ENCODE measurements at regions not wholly inside any gene's neighbourhood (a gene's known extent, or its start where the extent isn't known, plus 50 kb on each side); places are given as distances from the start of the nearest gene placed in this dataset.
A peak's percentile ranks its signal among the peaks of the same experiment; 100 is the strongest.

GRCh38 chr3:18992709-18993108 is 155.6 kb upstream of the KCNH8 start:
- Histone ChIP-seq H3K23ac (ENCODE audit: insufficient read length) (no peak overlapping the region), H3K27ac (ENCODE audit: low read depth, low read length) (no peak overlapping the region), H3K4me1 (replicated peaks in 1 of 4; ENCODE audit: control insufficient read depth in 3 of 4, insufficient read depth in 4 of 4, low read length in 3 of 4) (peaks cover 0 to 8% (median 0%) of the 10 kb centered on the region in 4 experiments; a peak in 1 of 7 replicates), H2BK12ac (ENCODE audit: low read depth, low read length) (no peak overlapping the region), H3K4ac (replicated peaks; ENCODE audit: insufficient read length, low read depth, low read length) (no peak overlapping the region), H3K27me3 (replicated peaks in 1 of 4; ENCODE audit: control insufficient read depth in 3 of 4, extremely low read depth in 1 of 4, insufficient read depth in 3 of 4, low read length in 3 of 4) (no peaks in the 10 kb centered on the region), H3K18ac (ENCODE audit: extremely low read depth, low read length) (no peak overlapping the region), H2BK20ac (ENCODE audit: low read length) (no peak overlapping the region), H3K14ac (ENCODE audit: insufficient read length) (no peak overlapping the region), H2BK15ac (ENCODE audit: low read length) (no peak overlapping the region), H3K79me1 (ENCODE audit: low read depth, low read length) (no peaks in the 10 kb centered on the region), H3K4me2 (ENCODE audit: insufficient read depth in 1 of 2, low read depth in 2 of 2, low read length in 2 of 2) (peak overlapping the region; percentile 13 to 26; a peak in 1 of 4 replicates), H2BK120ac (replicated peaks; ENCODE audit: low read depth, low read length) (no peak overlapping the region), H3K23me2 (ENCODE audit: low read depth, low read length) (no peaks in the 10 kb centered on the region), H4K8ac (ENCODE audit: extremely low read depth, insufficient read depth, low read length) (no peak overlapping the region), H3K79me2 (ENCODE audit: control insufficient read depth in 1 of 2, insufficient read depth in 2 of 2, low read length in 2 of 2) (no peaks in the 10 kb centered on the region), H3K36me3 (ENCODE audit: control insufficient read depth in 2 of 4, insufficient read depth in 4 of 4, low read length in 3 of 4) (no peaks in the 10 kb centered on the region; a peak in 1 of 8 replicates), H2AK5ac (ENCODE audit: low read depth, low read length) (no peak overlapping the region), H4K5ac (ENCODE audit: insufficient read length, low read depth, low read length) (no peak overlapping the region), H4K91ac (replicated peaks; ENCODE audit: insufficient read length, low read length) (no peak overlapping the region), H4K20me1 (replicated peaks in 1 of 2; ENCODE audit: control insufficient read depth in 1 of 2, insufficient read depth in 2 of 2, low read length in 2 of 2) (no peaks in the 10 kb centered on the region), H2BK5ac (ENCODE audit: low read depth, low read length) (peak overlapping the region; percentile 76; the same call in 1 of the 2 replicates), H2AFZ (ENCODE audit: low read length) (no peak overlapping the region), H3K9ac (replicated peaks in 1 of 4; ENCODE audit: extremely low read depth in 1 of 4, low read depth in 3 of 4, low read length in 3 of 4) (no peak overlapping the region), H3K4me3 (ENCODE audit: extremely low read depth in 1 of 4, insufficient read depth in 2 of 4, low read depth in 3 of 4, low read length in 4 of 4) (peak overlapping the region in 1 of 4 experiments; percentile 9; a peak in 1 of 8 replicates), H3K56ac (replicated peaks; ENCODE audit: insufficient read length, low read depth, low read length) (no peak overlapping the region), H3K9me3 (ENCODE audit: insufficient read depth in 2 of 2, low read depth in 1 of 2, low read length in 1 of 2) (peaks cover 10 to 13% of the 10 kb centered on the region in 2 experiments)
- DNase-seq (ENCODE audit: low read depth in 1 of 2, low spot score in 2 of 2): no peak
- no peak for FAIRE-seq
- ChIA-PET CTCF (ENCODE audit: partially characterized antibody) (interaction anchor here (1.0 kb wide), 1 partner anchor 145 kb away, joined by 5 read pairs; no protein-coding TSS in a partner anchor), POLR2A (ENCODE audit: partially characterized antibody) (no interaction called here)
- WGBS, 2 experiments (ENCODE audit: extremely low coverage in 1 of 2, insufficient coverage in 1 of 2, insufficient read length in 1 of 2, insufficient replicate concordance in 2 of 2, low coverage in 1 of 2, low lambda C conversion rate in 2 of 2, missing lambda C conversion rate in 1 of 2): 76% methylated on average over 1 of the region's 1 CpG; no CpG with 5 or more reads in 1 of the 2 experiments
- no peak for TF ChIP-seq CREB1 (IDR thresholded peaks at IDR 0.05)
- TF ChIP-seq EP300 (IDR thresholded peaks at IDR 0.05; ENCODE audit: borderline replicate concordance in 1 of 2, low read depth in 2 of 2, low read length in 2 of 2): no peak
- no peak for TF ChIP-seq ZNF274 (IDR thresholded peaks at IDR 0.05; ENCODE audit: borderline replicate concordance, extremely low read depth, low read length)
- TF ChIP-seq SIX5 (IDR thresholded peaks at IDR 0.05; ENCODE audit: low read depth, low read length): no peak
- TF ChIP-seq TCF12 (IDR thresholded peaks at IDR 0.05; ENCODE audit: low read depth, low read length): no peak
- no peak for TF ChIP-seq CTCF (IDR thresholded peaks at IDR 0.05; ENCODE audit: control extremely low read depth in 1 of 3, insufficient read depth in 1 of 3, low read depth in 1 of 3, low read length in 3 of 3)

Measured in H1 (cell line).